PC-3 (cell line): ENCODE measurements at regions not wholly inside any gene's neighbourhood (a gene's known extent, or its start where the extent isn't known, plus 50 kb on each side); places are given as distances from the start of the nearest gene placed in this dataset.

Experiments
- ATAC-seq: fragments of 200-7000 bp; cut with Tn5 transposase; 2 replicates; pipeline ENCODE4 v1.9.1; 2020; ENCODE audit warnings: mild to moderate bottlenecking, moderate library complexity
- BruUV-seq: library from RNA; stranded (reverse); fragments of 400-500 nt; replicated peaks from 2 replicates; lab custom pipeline; 2021; lab: Mats Ljungman, UMichigan
- CTCF ChIA-PET: fragments of 300-600 bp; sonication (Branson Sonifier 250); formaldehyde crosslinking; loops from one replicate; lab custom pipeline; 2022; ENCODE audit warnings: antibody characterized with exemption; lab: Charles Lee
- POLR2A ChIA-PET: fragments of 300-600 bp; sonication (Branson Sonifier 250); formaldehyde crosslinking; loops from one replicate; lab custom pipeline; 2022; ENCODE audit warnings: antibody characterized with exemption; ENCODE audit not compliant: unreplicated experiment; lab: Charles Lee
- DNase-seq: peaks from one replicate; pipeline ENCODE4 v3.0.0-alpha.2; 2015
- H2AFZ ChIP-seq: fragments of 300-600 bp; sonication (generic); 2 replicates; pipeline ENCODE4 v1.6.0; 2016; ENCODE audit warnings: antibody characterized with exemption, low read length
- H3F3A ChIP-seq: fragments of 300-600 bp; sonication (generic); one replicate; pipeline ENCODE4 v1.6.0; 2017; ENCODE audit warnings: antibody characterized with exemption, low read length, control low read depth, mild to moderate bottlenecking; ENCODE audit not compliant: unreplicated experiment
- H3K27ac ChIP-seq: fragments of 300-600 bp; sonication (generic); 2 replicates; pipeline ENCODE4 v1.5.1; 2016; ENCODE audit warnings: mild to moderate bottlenecking, low read length
- H3K27me3 ChIP-seq: fragments of 300-600 bp; sonication (generic); 2 replicates; pipeline ENCODE4 v1.6.1; 2016; ENCODE audit warnings: low read length, mixed read lengths
- H3K36me3 ChIP-seq: fragments of 300-600 bp; sonication (generic); 2 replicates; pipeline ENCODE4 v1.6.1; 2016; ENCODE audit warnings: low read depth, mixed run types, low read length, mixed read lengths
- H3K4me1 ChIP-seq: fragments of 300-600 bp; sonication (generic); 2 replicates; pipeline ENCODE4 v1.5.1; 2016; ENCODE audit warnings: low read length; ENCODE audit not compliant: insufficient read depth
- H3K4me2 ChIP-seq: fragments of 300-600 bp; sonication (generic); 2 replicates; pipeline ENCODE4 v1.6.0; 2016; ENCODE audit warnings: low read length
- H3K4me3 ChIP-seq: fragments of 300-600 bp; sonication (generic); 2 replicates; pipeline ENCODE4 v1.5.1; 2016; ENCODE audit warnings: mild to moderate bottlenecking, low read length, mixed read lengths
- H3K79me2 ChIP-seq: fragments of 300-600 bp; sonication (generic); 2 replicates; pipeline ENCODE4 v1.6.1; 2017; ENCODE audit warnings: low read length, mixed read lengths
- H3K9ac ChIP-seq: fragments of 300-600 bp; sonication (generic); 2 replicates; pipeline ENCODE4 v1.6.0; 2016; ENCODE audit warnings: mild to moderate bottlenecking, low read length
- H3K9me2 ChIP-seq: fragments of 300-600 bp; sonication (generic); replicated peaks from 2 replicates; pipeline ENCODE4 v1.6.1; 2016; ENCODE audit warnings: mixed run types, low read length, mixed read lengths
- H3K9me3 ChIP-seq: fragments of 300-600 bp; sonication (generic); 2 replicates; pipeline ENCODE4 v1.6.1; 2016; ENCODE audit warnings: low read length, mixed read lengths
- H4K20me1 ChIP-seq: fragments of 300-600 bp; sonication (generic); 2 replicates; pipeline ENCODE4 v1.6.1; 2016; ENCODE audit warnings: low read length, mixed read lengths
- EZH2 ChIP-seq: fragments of 300-600 bp; sonication (generic); IDR thresholded peaks from one replicate; pipeline ENCODE4 v1.6.1; 2017; ENCODE audit warnings: antibody characterized with exemption, mild to moderate bottlenecking, low read length; ENCODE audit not compliant: unreplicated experiment
- EZH2phosphoT487 ChIP-seq: fragments of 300-600 bp; sonication (generic); IDR thresholded peaks from 2 replicates; pipeline ENCODE4 v1.6.1; 2018; ENCODE audit warnings: mild to moderate bottlenecking, antibody characterized with exemption, low read length, borderline replicate concordance
- intact Hi-C: fragments of 100-400 bp; cut with micrococcal nuclease; formaldehyde crosslinking; loops from 2 replicates; pipeline ENCODE4 v1.9.0; 2023
- TF ChIP-seq, protein P1 (sequence below): fragments of 300-600 bp; sonication (generic); conservative IDR thresholded peaks from 2 replicates; pipeline ENCODE4 v1.5.1; 2017; ENCODE audit warnings: antibody characterized with exemption, low read depth, mild to moderate bottlenecking, low read length

DNA sequence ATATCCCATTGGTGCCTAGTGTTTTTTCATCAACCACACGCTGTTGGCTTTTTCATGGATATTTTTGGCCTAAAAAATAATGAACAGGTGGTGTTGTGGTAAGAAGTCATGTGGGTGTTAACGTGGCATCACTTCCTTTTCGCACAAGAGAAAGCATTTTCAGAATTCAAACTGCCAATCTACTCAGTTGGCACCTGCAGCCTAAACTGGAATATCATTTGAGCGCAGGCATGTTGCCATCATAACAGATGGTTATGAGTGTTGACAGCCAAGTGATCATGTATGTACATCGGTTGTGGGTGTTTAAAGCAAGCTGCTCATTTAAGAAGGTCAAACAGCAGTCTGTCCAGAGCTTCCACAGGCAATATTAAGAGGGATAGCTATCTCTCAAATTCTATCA lies 1963.0 kb downstream of the NCAM2 start:
- ATAC-seq (no peak), DNase-seq (no peak)
- Histone ChIP-seq H4K20me1 (no peaks in the 10 kb centered on the region), H3K36me3 (no peaks in the 10 kb centered on the region), H3K9me2 (no peaks in the 10 kb centered on the region), H3K27ac (no peak overlapping the region), H3K4me1 (0 out of 2 replicates have a peak, but pooled peaks cover 5% of the 10 kb centered on the region), H3K79me2 (no peaks in the 10 kb centered on the region), H3K9me3 (no peaks in the 10 kb centered on the region), H3K4me3 (no peak overlapping the region), H2AFZ (no peak overlapping the region), H3K4me2 (no peak overlapping the region), H3F3A (no peaks in the 10 kb centered on the region), H3K27me3 (no peaks in the 10 kb centered on the region), H3K9ac (no peak overlapping the region)
- TF ChIP-seq, protein P1, sequence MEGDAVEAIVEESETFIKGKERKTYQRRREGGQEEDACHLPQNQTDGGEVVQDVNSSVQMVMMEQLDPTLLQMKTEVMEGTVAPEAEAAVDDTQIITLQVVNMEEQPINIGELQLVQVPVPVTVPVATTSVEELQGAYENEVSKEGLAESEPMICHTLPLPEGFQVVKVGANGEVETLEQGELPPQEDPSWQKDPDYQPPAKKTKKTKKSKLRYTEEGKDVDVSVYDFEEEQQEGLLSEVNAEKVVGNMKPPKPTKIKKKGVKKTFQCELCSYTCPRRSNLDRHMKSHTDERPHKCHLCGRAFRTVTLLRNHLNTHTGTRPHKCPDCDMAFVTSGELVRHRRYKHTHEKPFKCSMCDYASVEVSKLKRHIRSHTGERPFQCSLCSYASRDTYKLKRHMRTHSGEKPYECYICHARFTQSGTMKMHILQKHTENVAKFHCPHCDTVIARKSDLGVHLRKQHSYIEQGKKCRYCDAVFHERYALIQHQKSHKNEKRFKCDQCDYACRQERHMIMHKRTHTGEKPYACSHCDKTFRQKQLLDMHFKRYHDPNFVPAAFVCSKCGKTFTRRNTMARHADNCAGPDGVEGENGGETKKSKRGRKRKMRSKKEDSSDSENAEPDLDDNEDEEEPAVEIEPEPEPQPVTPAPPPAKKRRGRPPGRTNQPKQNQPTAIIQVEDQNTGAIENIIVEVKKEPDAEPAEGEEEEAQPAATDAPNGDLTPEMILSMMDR: no peak
- no peak for TF ChIP-seq EZH2phosphoT487
- no peak for TF ChIP-seq EZH2
- intact Hi-C loops: no loop called here
- ChIA-PET POLR2A (no interaction called here), CTCF (no interaction called here)
- BruUV-seq: no TSS peak

DNA sequence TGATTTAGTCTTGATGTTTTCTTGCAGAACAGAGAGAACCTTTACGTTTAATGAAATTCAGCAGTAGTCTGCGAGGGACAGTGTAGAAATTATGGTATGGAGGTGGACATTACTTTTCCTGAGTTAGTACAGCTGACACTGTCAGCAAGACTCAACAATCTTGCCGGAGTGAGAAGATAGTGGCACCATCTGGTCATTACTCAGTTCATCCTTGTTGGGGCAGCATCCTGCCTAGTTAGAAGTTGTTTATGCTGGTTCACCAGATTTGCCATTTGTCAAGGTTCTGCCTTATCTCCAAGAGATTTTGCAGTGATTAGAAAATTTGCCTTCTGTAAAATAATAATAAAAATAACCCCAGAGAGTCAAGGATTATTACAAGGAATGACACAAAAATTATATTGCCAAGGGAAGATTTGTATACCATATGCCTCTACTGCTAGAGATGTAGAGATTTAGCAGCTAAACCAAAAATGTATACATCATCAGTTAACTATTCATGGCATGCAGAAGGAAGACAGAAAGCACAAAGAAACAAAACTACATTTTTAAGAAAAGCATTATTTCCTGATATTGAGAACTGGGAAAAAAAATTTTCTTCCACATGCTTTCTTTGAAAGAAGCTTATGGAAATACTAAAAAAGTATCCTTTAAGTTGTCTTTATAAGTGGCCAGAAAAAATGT lies 1967.4 kb downstream of the NCAM2 start:
- H3K27me3 ChIP-seq: no peaks in the 10 kb centered on the region
- POLR2A ChIA-PET: no interaction called here
- BruUV-seq: no TSS peak
- H2AFZ ChIP-seq: no peak overlapping the region
- no peak overlapping the region for H3K4me2 ChIP-seq
- CTCF ChIA-PET: no interaction called here
- H3K9me2 ChIP-seq: no peaks in the 10 kb centered on the region
- H4K20me1 ChIP-seq: no peaks in the 10 kb centered on the region
- peak; percentile 4 for DNase-seq
- no peaks in the 10 kb centered on the region for H3F3A ChIP-seq
- no peaks in the 10 kb centered on the region for H3K9me3 ChIP-seq
- H3K9ac ChIP-seq: no peak overlapping the region
- no peaks in the 10 kb centered on the region for H3K36me3 ChIP-seq
- intact Hi-C loops: no loop called here
- H3K27ac ChIP-seq: no peak overlapping the region
- 0 out of 2 replicates have a peak, but pooled peaks have one; percentile 18 for ATAC-seq
- TF ChIP-seq EZH2 (no peak), EZH2phosphoT487 (no peak)
- TF ChIP-seq, protein P1: no peak
- no peaks in the 10 kb centered on the region for H3K79me2 ChIP-seq
- no peak overlapping the region for H3K4me3 ChIP-seq
- 0 out of 2 replicates have a peak, but pooled peaks cover 5% of the 10 kb centered on the region for H3K4me1 ChIP-seq

DNA sequence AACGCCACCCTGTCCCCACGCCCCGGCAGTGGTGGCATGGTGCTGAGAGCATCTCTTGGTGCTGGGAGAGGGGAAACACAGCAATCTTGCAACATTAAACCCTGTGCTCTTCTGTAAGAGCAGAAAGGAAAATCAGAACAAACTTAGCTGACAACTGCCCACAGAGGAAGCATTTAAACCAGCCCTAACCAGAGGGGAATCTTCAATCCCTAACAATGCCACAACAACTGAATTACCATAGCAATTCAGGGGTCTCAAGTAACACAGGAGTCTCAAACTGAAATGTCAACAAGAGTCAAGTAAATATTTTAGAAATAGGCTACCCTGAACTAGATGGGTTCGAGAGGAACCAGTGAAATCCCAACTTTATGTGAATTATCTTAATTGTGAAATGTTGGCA lies 1983.6 kb downstream of the NCAM2 start:
- H2AFZ ChIP-seq: no peak overlapping the region
- no peaks in the 10 kb centered on the region for H3K9me2 ChIP-seq
- no peak for DNase-seq
- no peak for ATAC-seq
- no peaks in the 10 kb centered on the region for H4K20me1 ChIP-seq
- intact Hi-C loops: no loop called here
- no peaks in the 10 kb centered on the region for H3K79me2 ChIP-seq
- BruUV-seq: no TSS peak
- H3K36me3 ChIP-seq: no peaks in the 10 kb centered on the region
- no peak overlapping the region for H3K27ac ChIP-seq
- H3K4me2 ChIP-seq: no peak overlapping the region
- no peak overlapping the region for H3K9ac ChIP-seq
- no peaks in the 10 kb centered on the region for H3K27me3 ChIP-seq
- no peaks in the 10 kb centered on the region for H3F3A ChIP-seq
- no peaks in the 10 kb centered on the region for H3K4me1 ChIP-seq
- TF ChIP-seq EZH2phosphoT487: no peak
- TF ChIP-seq EZH2: no peak
- TF ChIP-seq, protein P1: no peak
- ChIA-PET CTCF (no interaction called here), POLR2A (no interaction called here)
- H3K9me3 ChIP-seq: no peaks in the 10 kb centered on the region
- no peak overlapping the region for H3K4me3 ChIP-seq
